IPS DF 19.7 (cell line): ENCODE measurements at regions not wholly inside any gene's neighbourhood (a gene's known extent, or its start where the extent isn't known, plus 50 kb on each side); places are given as distances from the start of the nearest gene placed in this dataset.
"Not testable (repeated sequence)": the region's sequence is repeated elsewhere in the genome, so short reads cannot be mapped to it uniquely, and the experiment has no call there.

Experiments used
- DNase-seq: peaks from one replicate; pipeline ENCODE4 v3.0.0-alpha.2; 2013; ENCODE audit warnings: low read depth, low spot score

DNA sequence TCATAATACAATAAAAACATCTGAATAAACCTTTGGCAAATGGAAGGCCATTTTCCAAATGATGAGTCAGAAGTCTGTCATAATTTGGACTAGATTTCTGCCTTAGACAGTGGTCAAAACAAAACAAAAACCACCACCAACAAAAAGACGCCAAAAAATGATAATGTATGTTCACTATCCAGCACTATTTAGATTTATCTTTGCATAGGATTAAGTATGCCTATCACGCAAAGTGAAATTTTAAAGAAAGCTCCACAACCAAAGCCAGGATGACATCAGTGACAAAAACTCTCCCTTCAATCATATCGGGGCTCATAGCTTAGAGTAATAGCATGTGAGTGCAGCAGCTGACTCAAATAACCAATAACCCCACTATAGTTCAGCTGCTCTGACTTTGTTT, 201.9 kb downstream of the MOXD1 start:
- DNase-seq = no peak

GRCh38 chr6:132198896-132199295, 202.4 kb downstream of the MOXD1 start:
- no peak for DNase-seq

DNA sequence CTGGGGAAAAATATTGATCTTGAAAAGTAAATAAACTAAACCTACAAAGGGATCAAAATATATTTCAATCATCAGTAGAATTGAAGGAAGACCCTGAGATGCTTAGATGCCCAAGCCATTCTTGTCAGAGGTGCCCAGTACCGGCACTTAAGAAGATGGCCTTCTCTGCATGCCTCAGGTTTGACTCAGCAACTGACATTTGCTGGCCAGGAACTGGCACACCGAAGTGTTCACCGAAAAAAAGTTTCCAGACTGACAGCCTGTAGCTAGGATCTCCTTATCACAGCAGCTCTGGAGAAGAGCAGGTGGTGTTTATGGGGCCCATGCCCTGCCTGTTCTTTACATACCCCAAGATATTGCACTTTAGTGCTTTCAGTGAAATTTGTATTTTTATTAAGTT, 203.2 kb downstream of the MOXD1 start:
- no peak for DNase-seq

DNA sequence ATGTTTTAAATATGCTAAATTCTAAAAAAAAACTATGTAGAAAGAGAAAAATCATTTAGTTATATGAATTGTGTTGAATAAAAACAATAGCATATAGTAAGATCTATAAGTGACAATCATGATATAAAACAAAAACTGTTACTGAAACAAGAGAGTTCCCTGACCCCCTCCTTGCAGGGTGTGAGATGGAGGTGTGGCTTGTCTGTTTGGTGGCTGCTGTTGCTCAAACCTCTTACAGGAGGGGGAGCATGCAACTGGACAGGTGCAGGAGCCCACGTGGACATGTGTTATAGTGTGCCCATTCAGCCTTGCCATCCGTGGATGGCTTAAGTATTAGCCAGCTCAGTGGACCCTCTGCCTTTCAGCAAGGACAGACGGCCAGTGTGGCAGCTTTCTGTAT, 206.7 kb downstream of the MOXD1 start:
- DNase-seq = no peak

- no peak for DNase-seq
Measured at GRCh38 chr6:132192631-132193030, 208.6 kb downstream of the MOXD1 start.

DNA sequence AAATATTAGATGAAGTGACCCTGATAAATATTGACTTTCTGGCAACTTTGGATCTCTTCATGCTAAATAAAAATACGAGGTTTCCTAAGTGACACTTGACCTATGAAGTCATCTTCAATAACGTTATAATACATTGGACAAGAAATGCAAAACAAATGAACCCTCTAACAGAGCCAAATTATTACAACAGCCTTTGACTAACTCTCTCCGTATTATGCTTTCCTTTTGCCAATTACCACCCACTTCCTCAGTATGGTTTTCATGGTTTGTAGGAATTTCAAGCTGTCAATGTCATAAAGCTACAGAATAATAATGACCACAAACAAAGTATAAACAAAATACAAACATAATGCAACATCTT, 210.5 kb downstream of the MOXD1 start:
- DNase-seq = no peak

DNA sequence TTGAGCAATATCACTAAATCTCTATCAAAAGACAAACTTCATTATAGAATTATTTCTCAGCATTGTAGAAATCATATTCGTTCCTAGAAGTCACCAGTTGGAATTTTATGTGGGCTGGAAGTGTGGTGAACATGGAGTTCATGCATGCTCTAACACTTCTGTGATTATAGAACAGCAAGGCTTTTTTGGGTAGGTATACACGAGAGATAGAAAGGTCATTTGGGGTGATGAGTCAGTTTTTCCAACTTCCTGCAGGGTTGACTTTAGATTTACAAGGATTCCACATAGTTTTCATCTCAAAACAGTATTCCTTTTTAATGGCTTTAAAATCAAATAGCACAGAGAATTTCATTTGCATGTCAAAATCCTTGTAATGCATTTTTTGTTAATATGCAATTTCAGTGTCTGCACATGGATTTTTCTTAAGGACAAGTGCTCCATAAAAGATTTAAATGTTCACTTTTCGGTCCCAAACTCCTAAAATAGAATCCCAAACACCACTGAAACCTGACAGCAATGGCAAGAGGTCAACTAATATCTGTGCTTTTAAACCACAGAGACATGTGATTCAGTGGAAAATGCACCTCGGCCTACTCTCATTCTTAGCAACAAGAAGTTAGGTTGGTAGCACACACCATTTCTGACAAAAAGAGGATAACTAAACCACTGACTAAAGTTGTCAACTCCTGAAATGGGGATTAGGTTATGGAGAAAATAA, 211.0 kb downstream of the MOXD1 start:
- DNase-seq = peak; percentile 7

GRCh38 chr6:132188556-132189264, 212.6 kb downstream of the MOXD1 start:
- no peak for DNase-seq

GRCh38 chr6:132187816-132188215, 213.5 kb downstream of the MOXD1 start:
- no peak for DNase-seq

DNA sequence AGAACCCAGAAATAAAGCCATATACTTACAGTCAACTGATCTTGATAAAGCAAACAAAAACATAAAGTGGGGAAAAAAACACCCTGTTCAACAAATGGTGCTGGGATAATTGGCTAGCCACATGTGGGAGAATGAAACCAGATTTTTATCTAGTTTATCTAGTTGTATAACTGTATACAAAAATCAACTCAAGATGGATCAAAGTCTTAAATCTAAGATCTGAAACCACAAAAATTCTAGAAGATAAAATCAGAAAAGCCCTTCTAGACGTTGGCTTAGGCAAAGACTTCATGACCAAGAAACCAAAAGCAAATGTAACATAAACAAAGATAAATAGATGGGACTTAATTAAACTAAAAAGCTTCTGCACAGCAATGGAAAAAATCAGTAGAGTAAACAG, 216.3 kb downstream of the MOXD1 start:
- not testable (repeated sequence) for DNase-seq

DNA sequence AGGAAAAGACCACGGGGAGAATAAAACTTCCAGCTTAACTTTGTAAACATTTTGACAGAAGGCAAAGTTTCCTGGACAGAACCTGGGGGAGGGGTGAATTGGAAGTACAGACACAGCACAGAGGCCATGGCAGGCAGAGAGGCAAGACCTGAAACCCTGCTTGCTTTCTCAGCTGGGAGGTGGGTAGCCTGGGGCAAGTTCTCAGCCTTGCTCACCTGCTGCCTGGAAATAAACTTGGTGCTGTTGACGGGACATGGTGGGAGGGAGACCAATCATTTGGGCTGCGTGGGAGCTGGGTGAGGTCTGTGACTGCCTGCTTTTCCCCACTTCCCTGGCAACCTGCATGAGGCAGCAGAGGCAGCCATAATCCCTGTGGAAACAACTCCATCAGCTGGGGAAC, 221.3 kb downstream of the MOXD1 start:
- no peak for DNase-seq

DNA sequence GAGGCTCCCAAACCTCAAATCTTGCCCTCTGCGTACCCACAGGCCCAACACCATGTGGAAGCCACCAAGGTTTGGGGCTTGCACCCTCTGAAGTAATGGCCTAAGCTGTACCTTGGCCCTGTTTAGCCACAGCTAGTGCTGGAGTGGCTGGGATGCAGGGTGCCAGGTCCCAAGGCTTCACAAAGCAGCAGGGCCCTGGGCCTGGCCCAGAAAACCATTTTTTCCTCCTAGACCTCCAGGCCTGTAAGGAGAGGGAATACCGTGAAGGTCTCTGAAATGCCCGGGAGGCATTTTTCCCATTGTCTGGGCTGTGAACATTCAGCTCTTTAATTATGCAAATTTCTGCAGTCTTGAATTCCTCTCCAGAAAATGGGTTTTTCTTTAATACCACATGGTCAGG, 223.7 kb upstream of the CCN2 start:
- DNase-seq = no peak

GRCh38 chr6:132168961-132169360, 217.8 kb upstream of the CCN2 start:
- no peak for DNase-seq

DNA sequence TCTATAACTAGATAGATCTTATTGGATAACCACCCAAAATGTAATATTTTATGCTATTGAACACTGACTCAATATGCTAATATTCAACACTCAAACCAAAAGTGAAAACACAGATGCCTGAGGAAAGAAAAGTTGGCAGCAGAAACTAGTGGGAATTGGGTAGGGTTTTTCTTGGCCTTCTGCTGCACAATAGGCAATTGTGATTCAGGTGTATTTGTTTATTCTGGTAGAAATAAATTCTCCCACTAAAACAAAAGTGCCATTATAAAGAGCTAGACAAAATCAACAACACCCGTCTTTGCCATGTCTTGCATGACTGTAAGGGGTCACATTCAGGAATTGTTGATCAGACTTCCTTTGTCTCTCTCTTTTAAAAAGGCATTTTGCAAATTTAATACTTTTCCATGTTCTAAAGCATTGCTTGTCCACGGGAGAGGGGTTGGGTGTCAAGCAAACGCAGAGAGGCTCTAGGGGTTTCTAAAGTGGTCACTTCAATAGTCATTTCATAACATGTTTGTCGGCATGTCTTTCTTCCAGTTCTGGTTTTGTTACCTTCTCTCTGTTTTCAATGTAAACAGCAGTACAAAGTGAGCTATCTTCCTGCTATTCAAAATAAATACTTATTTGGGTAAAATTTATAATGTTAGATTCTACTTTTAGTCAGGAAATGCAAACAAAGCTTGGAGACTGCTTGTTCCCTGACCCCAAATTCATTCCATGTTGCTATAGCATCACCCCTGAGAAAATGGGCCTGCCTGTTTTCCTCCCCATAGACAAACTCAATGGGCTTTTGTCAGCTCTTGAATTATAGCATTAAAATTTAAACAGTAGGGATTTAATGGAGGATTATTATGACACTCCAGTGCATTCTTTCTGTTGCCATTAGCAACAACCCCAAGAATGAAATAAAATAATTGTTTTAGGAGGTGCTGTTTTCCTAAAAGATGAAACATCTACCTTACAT, 217.0 kb upstream of the CCN2 start:
- no peak for DNase-seq

GRCh38 chr6:132166526-132167051, 215.4 kb upstream of the CCN2 start:
- DNase-seq = no peak

DNA sequence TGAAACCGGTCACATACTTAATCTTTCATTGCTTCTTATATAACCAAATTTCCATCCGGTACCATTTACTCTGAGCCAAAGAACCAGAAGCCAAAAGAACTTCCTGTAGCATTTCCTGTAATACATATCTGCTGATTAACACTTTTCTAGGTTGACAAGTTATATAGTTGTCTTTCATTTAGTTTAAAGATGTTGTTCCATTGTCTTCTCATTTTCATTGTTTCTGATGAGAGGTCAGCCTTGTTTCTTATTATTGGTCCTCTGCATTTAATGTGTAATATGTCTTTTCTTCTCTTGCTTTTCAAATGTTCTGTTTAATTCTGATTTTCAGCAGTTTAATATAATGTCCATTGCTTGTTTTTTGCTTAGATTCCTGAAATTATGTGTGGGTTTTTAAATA, 214.5 kb upstream of the CCN2 start:
- DNase-seq = no peak

DNA sequence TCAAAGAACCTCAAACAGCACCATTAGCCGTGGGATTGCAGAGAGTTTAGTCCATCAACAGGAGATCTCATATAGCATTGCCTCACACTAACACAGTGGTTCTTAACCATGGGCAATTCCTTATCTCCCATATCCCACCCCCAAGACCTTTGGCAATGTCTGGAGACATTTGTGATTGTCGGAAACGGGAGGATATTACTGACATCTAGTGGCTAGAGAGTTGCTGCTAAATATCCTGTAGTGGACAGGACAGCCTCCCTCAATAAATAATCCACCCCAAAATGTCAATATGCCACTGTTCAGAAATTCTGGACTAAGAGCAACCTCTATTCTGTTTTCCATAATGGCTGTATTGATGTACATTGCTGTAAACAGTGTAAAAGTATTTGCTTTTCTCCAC, 210.1 kb upstream of the CCN2 start:
- DNase-seq = peak; percentile 30

DNA sequence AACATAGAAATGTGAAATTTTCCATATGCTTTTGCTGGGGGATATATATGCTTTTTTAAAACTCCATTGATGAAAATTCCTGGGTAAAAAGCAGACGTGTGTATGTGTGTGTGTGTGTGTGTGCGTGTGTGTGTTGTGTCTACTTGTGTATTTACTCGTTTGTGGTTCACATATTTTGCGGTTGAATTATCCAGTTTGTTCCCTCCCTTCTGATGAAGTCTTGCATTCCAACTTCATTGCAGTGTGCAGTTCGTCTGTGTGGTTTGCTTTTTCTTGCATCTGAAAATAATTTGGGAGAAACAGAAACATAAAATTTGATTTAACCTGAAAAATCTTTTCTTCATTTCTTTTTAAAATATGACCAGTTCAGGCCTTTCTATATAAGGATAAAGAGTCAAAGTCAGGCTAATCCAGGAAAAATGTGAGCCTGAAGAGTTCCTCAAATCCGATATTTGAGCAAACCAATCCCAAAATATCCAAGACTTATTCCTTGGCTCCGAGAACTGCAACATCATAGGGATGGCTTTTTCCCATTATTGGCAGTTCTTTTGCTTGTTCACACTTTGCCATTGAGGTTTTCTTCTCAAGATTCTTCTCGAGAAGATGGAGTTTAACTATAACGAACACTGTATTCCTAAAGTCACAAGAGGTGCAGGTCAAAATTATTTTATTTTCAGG, 202.2 kb upstream of the CCN2 start:
- no peak for DNase-seq

DNA sequence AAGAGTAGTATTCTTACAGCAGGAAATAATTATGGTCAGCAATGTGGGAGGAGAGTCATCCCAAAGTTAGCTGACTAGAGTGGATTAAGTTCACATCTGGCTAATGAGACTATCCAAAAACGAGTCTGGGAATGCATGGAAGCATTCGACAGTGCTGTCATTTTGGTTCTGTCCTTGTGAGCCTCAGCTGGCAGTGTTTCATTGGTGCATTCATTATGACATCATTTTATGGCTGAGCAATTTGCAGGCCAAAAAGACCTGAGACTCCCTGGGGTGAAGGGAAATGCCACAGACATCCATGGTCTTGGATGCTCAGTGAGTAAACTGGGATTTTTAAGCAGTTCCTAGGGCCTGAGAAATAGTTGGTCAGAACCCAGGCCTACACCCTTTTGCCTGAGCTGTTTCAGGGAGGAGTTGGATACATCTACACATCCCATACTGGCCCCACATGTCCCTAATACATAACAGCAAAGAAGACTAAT, 196.4 kb upstream of the CCN2 start:
- DNase-seq = no peak

- no peak for DNase-seq
Measured at GRCh38 chr6:132144456-132144855, 193.3 kb upstream of the CCN2 start.

DNA sequence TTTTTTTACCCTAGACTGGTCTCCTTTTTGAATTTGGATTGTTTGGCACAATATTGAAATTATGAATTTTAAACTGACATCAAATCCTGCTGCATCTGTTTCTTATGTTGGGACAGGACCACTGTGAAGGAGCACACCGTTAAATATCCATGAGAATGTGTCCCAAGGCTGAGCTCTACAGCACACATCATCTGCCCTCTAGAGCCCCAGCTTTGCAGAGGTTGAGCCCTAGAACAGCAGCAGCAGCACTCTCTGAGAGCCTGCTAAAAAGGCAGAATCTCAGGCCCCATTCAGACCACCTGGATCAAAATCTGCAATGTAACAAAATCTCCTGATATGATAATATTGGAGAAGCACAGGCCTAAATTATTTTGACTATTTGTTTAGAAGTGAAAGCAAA, 192.1 kb upstream of the CCN2 start:
- no peak for DNase-seq
